ENCODE measurements at regions not wholly inside any gene's neighbourhood (a gene's known extent, or its start where the extent isn't known, plus 50 kb on each side); places are given as distances from the start of the nearest gene placed in this dataset.

DNA sequence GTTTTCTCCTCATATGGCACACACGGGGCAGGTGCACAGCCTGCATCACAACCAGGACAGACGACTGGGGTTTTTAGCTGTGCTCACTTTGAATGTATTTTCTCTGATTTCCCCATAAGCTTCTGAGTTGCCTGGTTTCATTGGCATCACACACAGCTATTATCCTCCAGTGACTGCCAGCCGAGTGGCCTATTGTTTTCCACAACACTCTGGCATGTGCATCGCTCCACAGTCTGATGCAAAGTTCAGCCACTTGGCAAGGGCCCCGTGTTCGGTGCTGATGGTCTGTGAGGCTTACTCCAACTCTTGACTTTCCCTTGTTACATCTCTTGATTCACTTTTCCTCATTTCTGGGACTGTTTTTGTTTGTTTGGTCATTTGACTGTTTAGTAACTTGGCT lies 593.1 kb downstream of the CBLN2 start:
- Histone ChIP-seq H3K27me3 (no peaks in the 10 kb centered on the region), H3K4me3 (no peak overlapping the region)

DNA sequence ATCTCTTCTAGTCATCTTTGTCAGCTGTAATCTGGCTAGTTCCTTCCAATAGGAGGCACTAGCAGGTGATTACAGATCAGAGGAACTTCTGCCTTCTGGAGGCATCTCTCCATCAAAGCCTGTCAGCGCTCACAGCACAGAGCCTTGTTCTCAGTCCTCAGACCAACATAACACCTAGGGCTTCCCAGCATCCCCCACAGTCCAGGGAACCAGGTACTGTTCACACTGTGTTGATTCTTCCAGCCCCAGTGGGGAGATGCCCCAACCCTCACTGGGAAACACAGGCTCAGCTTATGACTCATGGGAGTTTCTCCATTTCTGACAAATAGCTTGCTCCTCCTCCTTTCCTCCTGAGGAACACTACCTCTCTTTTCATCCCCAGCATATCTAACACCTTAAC lies 601.7 kb downstream of the CBLN2 start:
- no peak for DNase-seq (ENCODE audit: low read depth in 1 of 2, low spot score in 1 of 2)
- no peaks in the 10 kb centered on the region for H3K36me3 ChIP-seq
- no peaks in the 10 kb centered on the region for H3K4me1 ChIP-seq (ENCODE audit: low read depth)
- H3K27me3 ChIP-seq, result no peaks in the 10 kb centered on the region
- no peaks in the 10 kb centered on the region for H3K9me3 ChIP-seq (ENCODE audit: low read depth)
- no peak overlapping the region for H3K27ac ChIP-seq
- TF ChIP-seq, protein P1, sequence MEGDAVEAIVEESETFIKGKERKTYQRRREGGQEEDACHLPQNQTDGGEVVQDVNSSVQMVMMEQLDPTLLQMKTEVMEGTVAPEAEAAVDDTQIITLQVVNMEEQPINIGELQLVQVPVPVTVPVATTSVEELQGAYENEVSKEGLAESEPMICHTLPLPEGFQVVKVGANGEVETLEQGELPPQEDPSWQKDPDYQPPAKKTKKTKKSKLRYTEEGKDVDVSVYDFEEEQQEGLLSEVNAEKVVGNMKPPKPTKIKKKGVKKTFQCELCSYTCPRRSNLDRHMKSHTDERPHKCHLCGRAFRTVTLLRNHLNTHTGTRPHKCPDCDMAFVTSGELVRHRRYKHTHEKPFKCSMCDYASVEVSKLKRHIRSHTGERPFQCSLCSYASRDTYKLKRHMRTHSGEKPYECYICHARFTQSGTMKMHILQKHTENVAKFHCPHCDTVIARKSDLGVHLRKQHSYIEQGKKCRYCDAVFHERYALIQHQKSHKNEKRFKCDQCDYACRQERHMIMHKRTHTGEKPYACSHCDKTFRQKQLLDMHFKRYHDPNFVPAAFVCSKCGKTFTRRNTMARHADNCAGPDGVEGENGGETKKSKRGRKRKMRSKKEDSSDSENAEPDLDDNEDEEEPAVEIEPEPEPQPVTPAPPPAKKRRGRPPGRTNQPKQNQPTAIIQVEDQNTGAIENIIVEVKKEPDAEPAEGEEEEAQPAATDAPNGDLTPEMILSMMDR (IDR thresholded peaks at IDR 0.05; ENCODE audit: low read depth, low read length), result no peak
- no peak overlapping the region for H3K4me3 ChIP-seq

More for the DNA sequence above, 593.1 kb downstream of the CBLN2 start:
- Histone ChIP-seq H3K4me1 (ENCODE audit: low read depth) (no peaks in the 10 kb centered on the region), H3K36me3 (no peaks in the 10 kb centered on the region), H3K27ac (no peak overlapping the region), H3K9me3 (ENCODE audit: low read depth) (no peaks in the 10 kb centered on the region)
- DNase-seq (ENCODE audit: low read depth in 1 of 2, low spot score in 1 of 2), result no peak
- TF ChIP-seq, protein P1 (IDR thresholded peaks at IDR 0.05; ENCODE audit: low read depth, low read length), result no peak

DNA sequence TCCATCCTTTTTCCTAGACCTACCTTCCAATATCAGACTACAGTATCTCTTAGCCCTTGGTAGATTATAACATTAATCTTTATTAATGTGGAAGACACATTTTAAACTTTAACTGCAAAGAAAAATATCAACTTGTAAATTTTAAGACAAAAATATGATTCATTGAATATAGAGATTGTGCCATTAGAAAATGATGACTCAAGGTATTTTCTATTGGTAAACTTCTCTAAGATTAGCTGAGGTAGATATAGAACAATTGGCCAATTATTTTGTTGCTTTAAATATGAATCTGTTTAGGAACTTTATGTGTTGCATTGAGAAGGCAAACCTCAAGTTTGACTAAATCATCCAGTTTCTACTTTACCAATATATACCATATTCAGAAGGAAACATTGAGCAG lies 604.7 kb downstream of the CBLN2 start:
- no peak for DNase-seq (ENCODE audit: low read depth in 1 of 2, low spot score in 1 of 2)
- no peaks in the 10 kb centered on the region for H3K9me3 ChIP-seq (ENCODE audit: low read depth)
- H3K4me1 ChIP-seq (ENCODE audit: low read depth), result no peaks in the 10 kb centered on the region
- TF ChIP-seq, protein P1 (IDR thresholded peaks at IDR 0.05; ENCODE audit: low read depth, low read length), result no peak
- no peak overlapping the region for H3K4me3 ChIP-seq
- no peaks in the 10 kb centered on the region for H3K36me3 ChIP-seq
- no peak overlapping the region for H3K27ac ChIP-seq
- no peaks in the 10 kb centered on the region for H3K27me3 ChIP-seq

DNA sequence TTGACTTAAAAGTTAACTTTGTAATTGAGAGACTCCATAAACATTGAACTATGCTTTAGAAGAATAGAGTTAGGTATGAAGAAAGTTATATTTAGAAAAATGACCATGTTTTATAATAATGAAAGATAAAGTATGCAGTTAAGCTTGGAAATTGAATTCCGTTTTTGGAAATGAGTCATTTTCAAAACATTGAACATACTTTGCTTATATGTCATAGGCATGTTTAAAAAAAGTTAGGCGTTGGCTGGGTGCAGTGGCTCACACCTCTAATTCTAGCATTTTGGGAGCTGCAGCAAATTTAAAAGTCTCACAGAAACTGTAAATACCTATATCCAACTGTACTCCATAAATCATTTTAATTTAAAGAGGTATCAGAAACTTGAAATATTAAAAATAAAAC lies 607.4 kb downstream of the CBLN2 start:
- H3K4me1 ChIP-seq (ENCODE audit: low read depth), result no peaks in the 10 kb centered on the region
- H3K27ac ChIP-seq, result no peak overlapping the region
- H3K27me3 ChIP-seq, result no peaks in the 10 kb centered on the region
- TF ChIP-seq, protein P1 (IDR thresholded peaks at IDR 0.05; ENCODE audit: low read depth, low read length), result no peak
- H3K36me3 ChIP-seq, result no peaks in the 10 kb centered on the region
- no peaks in the 10 kb centered on the region for H3K9me3 ChIP-seq (ENCODE audit: low read depth)
- DNase-seq (ENCODE audit: low read depth in 1 of 2, low spot score in 1 of 2), result no peak
- no peak overlapping the region for H3K4me3 ChIP-seq

DNA sequence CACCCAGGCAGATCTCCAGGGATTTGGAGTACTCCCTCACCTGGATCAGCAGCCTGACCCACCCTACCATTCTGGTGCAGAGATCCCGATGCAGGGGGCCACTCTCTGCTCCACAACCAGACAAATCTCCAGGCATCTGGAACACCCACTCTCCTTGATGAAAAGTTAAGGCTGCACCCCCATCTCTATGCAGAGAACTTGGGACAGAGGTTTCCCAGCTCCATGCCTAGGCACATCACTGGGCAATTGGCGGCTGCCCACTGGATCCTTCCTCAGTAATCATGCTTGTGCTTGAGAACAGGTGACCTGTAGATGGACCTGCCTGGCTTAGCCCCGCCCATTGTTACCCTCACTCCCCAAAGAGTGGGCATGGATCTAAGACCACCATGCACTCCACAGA lies 624.9 kb downstream of the CBLN2 start:
- TF ChIP-seq, protein P1 (IDR thresholded peaks at IDR 0.05; ENCODE audit: low read depth, low read length), result no peak
- Histone ChIP-seq H3K4me3 (no peak overlapping the region), H3K36me3 (no peaks in the 10 kb centered on the region), H3K27ac (no peak overlapping the region), H3K27me3 (no peaks in the 10 kb centered on the region), H3K9me3 (ENCODE audit: low read depth) (no peaks in the 10 kb centered on the region), H3K4me1 (ENCODE audit: low read depth) (no peaks in the 10 kb centered on the region)
- DNase-seq (ENCODE audit: low read depth in 1 of 2, low spot score in 1 of 2), result no peak

DNA sequence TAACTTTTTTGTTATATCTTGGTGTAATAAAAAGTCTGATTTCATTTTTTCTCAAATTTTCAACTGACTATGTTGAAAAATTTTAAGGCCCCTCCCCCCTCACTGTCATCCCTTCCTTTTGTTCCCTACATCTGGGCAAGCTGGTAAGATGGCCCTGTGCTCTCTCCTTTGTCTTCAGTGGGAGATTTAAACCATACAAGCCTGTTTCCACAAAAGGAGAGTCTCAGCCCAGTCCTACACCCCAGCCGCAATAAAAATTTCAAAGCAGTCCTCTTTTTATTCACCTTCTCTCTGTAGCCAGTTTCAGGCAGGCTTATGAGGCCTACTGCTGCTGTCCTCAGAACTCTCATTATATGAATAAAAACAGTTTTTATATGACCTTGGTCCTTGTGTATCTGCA lies 630.5 kb downstream of the CBLN2 start:
- Histone ChIP-seq H3K4me3 (no peak overlapping the region), H3K4me1 (ENCODE audit: low read depth) (no peaks in the 10 kb centered on the region), H3K36me3 (no peaks in the 10 kb centered on the region), H3K9me3 (ENCODE audit: low read depth) (no peaks in the 10 kb centered on the region), H3K27me3 (no peaks in the 10 kb centered on the region), H3K27ac (no peak overlapping the region)
- no peak for DNase-seq (ENCODE audit: low read depth in 1 of 2, low spot score in 1 of 2)
- TF ChIP-seq, protein P1 (IDR thresholded peaks at IDR 0.05; ENCODE audit: low read depth, low read length), result no peak

Measured in cardiac muscle cell (in vitro differentiated cells and primary cell).